Dedifferentiated amniotic fluid mesenchymal stem cell (primary cell): ENCODE measurements at regions not wholly inside any gene's neighbourhood (a gene's known extent, or its start where the extent isn't known, plus 50 kb on each side); places are given as distances from the start of the nearest gene placed in this dataset.

Source experiments
- DNase-seq: peaks from one replicate; pipeline ENCODE4 v3.0.0-alpha.2; 2016; ENCODE audit errors: extremely low spot score

DNA sequence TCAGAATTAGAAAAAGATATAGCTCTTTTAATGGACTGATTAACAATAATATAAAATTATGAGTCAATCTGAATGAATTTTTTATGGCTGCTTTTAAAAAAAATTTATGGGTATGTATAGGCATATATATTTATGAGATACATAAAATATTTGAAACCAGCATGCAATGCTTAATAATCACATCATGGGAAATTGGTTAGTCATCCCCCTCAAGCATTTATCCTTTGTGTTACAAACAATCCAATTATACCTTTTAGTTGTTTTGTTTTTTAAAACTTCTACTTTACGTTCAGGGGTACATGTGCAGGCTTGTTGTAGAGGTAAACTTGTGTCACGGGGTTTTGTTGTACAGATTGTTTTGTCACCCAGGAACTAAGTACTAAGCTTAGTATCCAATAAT lies 63.4 kb upstream of the HMGCLL1 start:
- DNase-seq = no peak

DNA sequence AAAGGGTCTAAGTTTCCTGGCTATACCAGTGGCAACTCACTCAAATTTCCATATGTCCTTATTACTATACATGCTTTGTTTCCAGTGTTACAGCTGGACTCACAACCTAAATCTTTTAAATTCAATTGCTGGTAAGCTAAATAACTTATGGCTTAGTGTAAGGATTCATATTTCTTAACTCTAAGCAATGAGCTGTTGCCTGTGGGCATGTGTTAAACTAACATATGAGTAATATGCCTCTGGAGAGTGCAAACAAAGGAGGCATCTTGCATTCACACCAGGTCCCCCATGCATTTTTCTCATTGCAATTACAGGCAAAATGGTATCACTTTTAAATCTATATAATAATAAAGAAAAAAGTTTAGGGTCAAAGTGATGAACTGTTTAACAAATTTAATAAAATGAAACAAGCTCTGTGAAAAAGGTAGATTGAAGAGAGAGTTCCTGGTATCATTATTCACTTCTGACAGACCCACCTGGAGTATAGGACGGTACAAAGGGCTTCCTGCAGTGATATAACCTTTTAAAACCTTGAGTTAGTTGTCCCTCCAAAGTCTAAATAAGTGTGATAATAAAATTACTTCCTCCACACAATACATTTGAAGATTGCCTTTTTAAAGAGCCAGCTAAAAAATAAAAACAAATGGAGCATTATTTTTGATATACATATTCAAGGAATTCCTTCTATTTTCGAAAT lies 57.6 kb upstream of the HMGCLL1 start:
- peak; percentile 80 for DNase-seq

DNA sequence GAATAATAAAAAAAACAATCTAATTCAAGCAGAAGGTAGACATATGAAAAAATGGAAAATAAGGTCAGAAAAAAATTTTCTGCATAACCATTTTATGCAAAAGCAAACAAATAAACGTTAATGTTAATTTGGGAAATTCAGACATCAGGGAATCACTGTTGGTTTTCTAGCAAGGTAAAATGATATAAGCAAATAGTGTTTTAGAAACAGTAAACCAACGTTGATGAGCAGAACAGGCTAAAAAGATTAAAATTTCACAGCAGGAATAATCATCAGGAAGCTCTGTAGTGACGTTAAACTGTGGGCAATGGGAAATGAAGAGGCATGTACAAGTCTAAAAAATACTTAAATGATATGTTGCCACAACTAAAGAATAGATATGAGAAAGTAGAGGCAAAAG lies 54.5 kb upstream of the HMGCLL1 start:
- DNase-seq = no peak

DNA sequence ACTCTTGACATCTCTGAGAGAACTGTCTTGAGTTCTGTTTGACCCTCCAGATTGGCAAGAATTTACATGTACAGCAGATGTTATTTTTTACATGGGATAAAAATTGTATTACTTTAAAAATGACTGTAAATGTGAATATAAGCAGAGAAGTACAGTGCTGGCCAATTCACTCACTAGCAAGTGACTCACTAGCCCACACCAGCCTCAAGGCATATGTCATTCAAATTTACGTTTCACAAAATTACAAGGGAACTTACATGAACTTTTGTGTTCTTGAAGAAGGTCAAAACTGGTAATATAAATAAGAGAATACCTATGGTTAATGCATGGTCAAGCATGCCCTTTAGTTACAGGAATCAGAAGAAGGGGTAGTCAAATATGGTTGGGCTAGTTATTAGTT lies 54.0 kb upstream of the HMGCLL1 start:
- DNase-seq = no peak
